ENCODE measurements at regions not wholly inside any gene's neighbourhood (a gene's known extent, or its start where the extent isn't known, plus 50 kb on each side); places are given as distances from the start of the nearest gene placed in this dataset.

DNA sequence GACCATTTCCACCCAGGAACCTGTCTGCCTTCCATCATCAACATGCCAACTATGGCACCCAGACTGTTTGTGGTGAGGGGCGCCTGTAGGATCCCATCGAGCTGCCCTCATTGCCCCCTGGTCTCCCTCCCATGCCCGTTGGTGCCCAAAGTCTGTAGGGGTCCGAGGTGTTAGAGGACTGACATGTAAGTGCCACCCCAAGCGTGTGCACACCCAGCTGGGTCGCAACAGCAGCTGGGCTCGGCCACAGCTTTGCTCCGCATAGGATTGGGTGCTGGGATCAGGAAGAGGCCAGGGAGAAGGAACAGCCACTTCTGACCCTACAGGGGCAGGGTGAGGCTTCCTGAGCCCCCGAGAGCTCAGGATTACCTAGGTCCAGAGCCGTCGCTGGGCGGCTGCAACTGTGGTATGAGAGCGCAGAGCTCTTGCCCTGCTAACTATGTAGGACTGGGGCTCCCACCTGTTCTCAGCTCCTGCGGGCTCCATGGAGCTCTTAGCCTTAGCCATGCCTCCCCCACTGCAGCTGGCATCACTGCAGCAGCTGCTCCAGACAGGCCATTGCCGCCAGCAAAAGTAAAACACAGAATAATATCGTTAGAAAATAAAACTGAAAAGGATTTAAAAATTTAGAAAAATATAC, 1160.3 kb downstream of the FSTL5 start:
- ChIA-PET POLR2A (no interaction called here), CTCF (no interaction called here)
- 52% methylated on average over 11 of the region's 16 CpGs for WGBS (ENCODE audit: missing lambda C conversion rate)
- ATAC-seq (no peak), DNase-seq (ENCODE audit: low read depth in 1 of 2, low spot score in 1 of 2) (no peak), FAIRE-seq (no peak)
- Histone ChIP-seq H3K4me1 (no peaks in the 10 kb centered on the region), H3K27ac (no peak overlapping the region), H3K9me3 (no peaks in the 10 kb centered on the region), H3K4me2 (no peak overlapping the region), H3K4me3 (no peak overlapping the region)
- TF ChIP-seq HEYL (CRISPR knock-in tag; IDR thresholded peaks at IDR 0.05) = no peak
- TF ChIP-seq, protein P1, sequence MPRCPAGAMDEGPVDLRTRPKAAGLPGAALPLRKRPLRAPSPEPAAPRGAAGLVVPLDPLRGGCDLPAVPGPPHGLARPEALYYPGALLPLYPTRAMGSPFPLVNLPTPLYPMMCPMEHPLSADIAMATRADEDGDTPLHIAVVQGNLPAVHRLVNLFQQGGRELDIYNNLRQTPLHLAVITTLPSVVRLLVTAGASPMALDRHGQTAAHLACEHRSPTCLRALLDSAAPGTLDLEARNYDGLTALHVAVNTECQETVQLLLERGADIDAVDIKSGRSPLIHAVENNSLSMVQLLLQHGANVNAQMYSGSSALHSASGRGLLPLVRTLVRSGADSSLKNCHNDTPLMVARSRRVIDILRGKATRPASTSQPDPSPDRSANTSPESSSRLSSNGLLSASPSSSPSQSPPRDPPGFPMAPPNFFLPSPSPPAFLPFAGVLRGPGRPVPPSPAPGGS (IDR thresholded peaks at IDR 0.05) = no peak
- no peak for TF ChIP-seq MYC (IDR thresholded peaks at IDR 0.05; ENCODE audit: borderline replicate concordance, low read length)
- TF ChIP-seq, protein P2, sequence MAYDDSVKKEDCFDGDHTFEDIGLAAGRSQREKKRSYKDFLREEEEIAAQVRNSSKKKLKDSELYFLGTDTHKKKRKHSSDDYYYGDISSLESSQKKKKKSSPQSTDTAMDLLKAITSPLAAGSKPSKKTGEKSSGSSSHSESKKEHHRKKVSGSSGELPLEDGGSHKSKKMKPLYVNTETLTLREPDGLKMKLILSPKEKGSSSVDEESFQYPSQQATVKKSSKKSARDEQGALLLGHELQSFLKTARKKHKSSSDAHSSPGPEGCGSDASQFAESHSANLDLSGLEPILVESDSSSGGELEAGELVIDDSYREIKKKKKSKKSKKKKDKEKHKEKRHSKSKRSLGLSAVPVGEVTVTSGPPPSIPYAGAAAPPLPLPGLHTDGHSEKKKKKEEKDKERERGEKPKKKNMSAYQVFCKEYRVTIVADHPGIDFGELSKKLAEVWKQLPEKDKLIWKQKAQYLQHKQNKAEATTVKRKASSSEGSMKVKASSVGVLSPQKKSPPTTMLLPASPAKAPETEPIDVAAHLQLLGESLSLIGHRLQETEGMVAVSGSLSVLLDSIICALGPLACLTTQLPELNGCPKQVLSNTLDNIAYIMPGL (CRISPR knock-in tag; IDR thresholded peaks at IDR 0.05; ENCODE audit: borderline replicate concordance) = no peak
- TF ChIP-seq HOXA7 (CRISPR knock-in tag; IDR thresholded peaks at IDR 0.05) = no peak
- TF ChIP-seq MAZ (IDR thresholded peaks at IDR 0.05; ENCODE audit: borderline replicate concordance, low read depth, low read length) = no peak
- TF ChIP-seq CBX2 (IDR thresholded peaks at IDR 0.05; ENCODE audit: borderline replicate concordance, low read depth) = no peak
- TF ChIP-seq, protein P3, sequence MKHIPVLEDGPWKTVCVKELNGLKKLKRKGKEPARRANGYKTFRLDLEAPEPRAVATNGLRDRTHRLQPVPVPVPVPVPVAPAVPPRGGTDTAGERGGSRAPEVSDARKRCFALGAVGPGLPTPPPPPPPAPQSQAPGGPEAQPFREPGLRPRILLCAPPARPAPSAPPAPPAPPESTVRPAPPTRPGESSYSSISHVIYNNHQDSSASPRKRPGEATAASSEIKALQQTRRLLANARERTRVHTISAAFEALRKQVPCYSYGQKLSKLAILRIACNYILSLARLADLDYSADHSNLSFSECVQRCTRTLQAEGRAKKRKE (CRISPR knock-in tag; IDR thresholded peaks at IDR 0.05; ENCODE audit: low read depth) = no peak
- no peak for TF ChIP-seq SMC3 (IDR thresholded peaks at IDR 0.05)
- TF ChIP-seq ZSCAN20 (CRISPR knock-in tag; IDR thresholded peaks at IDR 0.05) = no peak
- TF ChIP-seq JUNB (IDR thresholded peaks at IDR 0.05) = no peak
- no peak for TF ChIP-seq ZC3H11A (IDR thresholded peaks at IDR 0.05)

DNA sequence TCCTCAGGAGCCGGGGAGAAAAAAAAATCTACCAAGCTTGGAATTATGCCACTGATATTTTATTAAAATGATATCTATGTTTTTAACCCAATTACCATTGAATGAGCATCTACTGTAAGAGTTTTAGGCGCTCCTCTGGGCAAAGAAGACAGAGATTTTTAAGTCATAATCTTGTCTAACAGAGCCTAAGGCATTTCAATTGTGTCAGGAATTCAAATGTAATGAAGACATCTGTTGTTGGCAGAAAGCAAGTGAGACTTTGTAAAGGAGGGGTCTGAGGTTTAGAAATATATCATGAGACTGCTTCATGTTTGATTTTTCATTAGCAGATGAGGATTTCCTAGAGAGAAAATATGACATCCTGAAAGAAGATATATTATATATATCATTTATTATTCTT, 1158.1 kb downstream of the FSTL5 start:
- TF ChIP-seq SMC3 (IDR thresholded peaks at IDR 0.05) (no peak), ESRRA (IDR thresholded peaks at IDR 0.05; ENCODE audit: borderline replicate concordance, low read length) (no peak), ZNF302 (CRISPR knock-in tag; IDR thresholded peaks at IDR 0.05) (no peak), MAZ (IDR thresholded peaks at IDR 0.05; ENCODE audit: borderline replicate concordance, low read depth, low read length) (no peak), RAD21 (conservative IDR thresholded peaks at IDR 0.05 in 1 of 2, IDR thresholded peaks at IDR 0.05 in 1 of 2) (no peak), BHLHE40 (IDR thresholded peaks at IDR 0.05; ENCODE audit: low read depth, low read length) (no peak), MYC (IDR thresholded peaks at IDR 0.05; ENCODE audit: borderline replicate concordance, low read length) (no peak), EHMT2 (IDR thresholded peaks at IDR 0.05; ENCODE audit: low read depth) (no peak), NR3C1 (IDR thresholded peaks at IDR 0.05) (no peak), NPAS2 (CRISPR knock-in tag; IDR thresholded peaks at IDR 0.05; ENCODE audit: borderline replicate concordance) (no peak), JUN (IDR thresholded peaks at IDR 0.05) (no peak), CHD4 (IDR thresholded peaks at IDR 0.05; ENCODE audit: borderline replicate concordance) (no peak), POLR2A (IDR thresholded peaks at IDR 0.05; ENCODE audit: low read length) (no peak), HEYL (CRISPR knock-in tag; IDR thresholded peaks at IDR 0.05) (no peak), CBX2 (IDR thresholded peaks at IDR 0.05; ENCODE audit: borderline replicate concordance, low read depth) (no peak)
- TF ChIP-seq, protein P4, sequence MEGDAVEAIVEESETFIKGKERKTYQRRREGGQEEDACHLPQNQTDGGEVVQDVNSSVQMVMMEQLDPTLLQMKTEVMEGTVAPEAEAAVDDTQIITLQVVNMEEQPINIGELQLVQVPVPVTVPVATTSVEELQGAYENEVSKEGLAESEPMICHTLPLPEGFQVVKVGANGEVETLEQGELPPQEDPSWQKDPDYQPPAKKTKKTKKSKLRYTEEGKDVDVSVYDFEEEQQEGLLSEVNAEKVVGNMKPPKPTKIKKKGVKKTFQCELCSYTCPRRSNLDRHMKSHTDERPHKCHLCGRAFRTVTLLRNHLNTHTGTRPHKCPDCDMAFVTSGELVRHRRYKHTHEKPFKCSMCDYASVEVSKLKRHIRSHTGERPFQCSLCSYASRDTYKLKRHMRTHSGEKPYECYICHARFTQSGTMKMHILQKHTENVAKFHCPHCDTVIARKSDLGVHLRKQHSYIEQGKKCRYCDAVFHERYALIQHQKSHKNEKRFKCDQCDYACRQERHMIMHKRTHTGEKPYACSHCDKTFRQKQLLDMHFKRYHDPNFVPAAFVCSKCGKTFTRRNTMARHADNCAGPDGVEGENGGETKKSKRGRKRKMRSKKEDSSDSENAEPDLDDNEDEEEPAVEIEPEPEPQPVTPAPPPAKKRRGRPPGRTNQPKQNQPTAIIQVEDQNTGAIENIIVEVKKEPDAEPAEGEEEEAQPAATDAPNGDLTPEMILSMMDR (IDR thresholded peaks at IDR 0.05) = no peak
- TF ChIP-seq, protein P5, sequence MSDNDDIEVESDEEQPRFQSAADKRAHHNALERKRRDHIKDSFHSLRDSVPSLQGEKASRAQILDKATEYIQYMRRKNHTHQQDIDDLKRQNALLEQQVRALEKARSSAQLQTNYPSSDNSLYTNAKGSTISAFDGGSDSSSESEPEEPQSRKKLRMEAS (IDR thresholded peaks at IDR 0.05) = no peak
- ChIA-PET CTCF (no interaction called here), POLR2A (no interaction called here)
- Histone ChIP-seq H3K27ac (no peak overlapping the region), H3K4me3 (no peak overlapping the region), H3K4me2 (no peak overlapping the region), H3K9me3 (no peaks in the 10 kb centered on the region), H3K4me1 (no peaks in the 10 kb centered on the region)
- FAIRE-seq (no peak), DNase-seq (ENCODE audit: low read depth in 1 of 2, low spot score in 1 of 2) (no peak), ATAC-seq (no peak)
- WGBS (ENCODE audit: missing lambda C conversion rate) = 34% methylated on average over 2 of the region's 2 CpGs
